ENCODE measurements at regions not wholly inside any gene's neighbourhood (a gene's known extent, or its start where the extent isn't known, plus 50 kb on each side); places are given as distances from the start of the nearest gene placed in this dataset.

- Histone ChIP-seq H3K4me3 (no peak overlapping the region), H3K27ac (no peak overlapping the region)
- TF ChIP-seq, protein P1, sequence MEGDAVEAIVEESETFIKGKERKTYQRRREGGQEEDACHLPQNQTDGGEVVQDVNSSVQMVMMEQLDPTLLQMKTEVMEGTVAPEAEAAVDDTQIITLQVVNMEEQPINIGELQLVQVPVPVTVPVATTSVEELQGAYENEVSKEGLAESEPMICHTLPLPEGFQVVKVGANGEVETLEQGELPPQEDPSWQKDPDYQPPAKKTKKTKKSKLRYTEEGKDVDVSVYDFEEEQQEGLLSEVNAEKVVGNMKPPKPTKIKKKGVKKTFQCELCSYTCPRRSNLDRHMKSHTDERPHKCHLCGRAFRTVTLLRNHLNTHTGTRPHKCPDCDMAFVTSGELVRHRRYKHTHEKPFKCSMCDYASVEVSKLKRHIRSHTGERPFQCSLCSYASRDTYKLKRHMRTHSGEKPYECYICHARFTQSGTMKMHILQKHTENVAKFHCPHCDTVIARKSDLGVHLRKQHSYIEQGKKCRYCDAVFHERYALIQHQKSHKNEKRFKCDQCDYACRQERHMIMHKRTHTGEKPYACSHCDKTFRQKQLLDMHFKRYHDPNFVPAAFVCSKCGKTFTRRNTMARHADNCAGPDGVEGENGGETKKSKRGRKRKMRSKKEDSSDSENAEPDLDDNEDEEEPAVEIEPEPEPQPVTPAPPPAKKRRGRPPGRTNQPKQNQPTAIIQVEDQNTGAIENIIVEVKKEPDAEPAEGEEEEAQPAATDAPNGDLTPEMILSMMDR (IDR thresholded peaks at IDR 0.05), result no peak
- no peak for DNase-seq (ENCODE audit: low spot score)
These were observed 126.2 kb upstream of the EXOC2 start for GRCh38 chr6:819122-819521.

DNA sequence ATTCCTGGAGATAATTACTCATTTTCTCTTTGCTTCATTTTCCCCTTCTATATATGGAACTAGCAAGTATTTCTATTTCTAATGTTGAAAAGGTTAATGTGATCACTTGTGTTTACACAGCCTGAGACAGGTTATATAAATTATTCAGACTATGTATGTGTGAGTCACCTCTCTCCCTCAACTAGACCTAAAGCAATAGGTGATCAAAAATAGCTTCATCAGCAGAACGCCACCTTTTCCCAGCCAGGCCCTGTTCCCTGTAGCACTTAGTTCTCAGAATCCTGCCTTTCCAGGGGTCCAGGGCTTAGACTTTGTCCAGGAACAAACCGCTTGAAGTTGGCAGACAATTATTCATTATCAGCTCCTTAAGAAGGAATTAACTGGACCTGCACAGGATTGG lies 125.3 kb upstream of the EXOC2 start:
- DNase-seq (ENCODE audit: low spot score), result no peak
- no peak overlapping the region for H3K27ac ChIP-seq
- TF ChIP-seq, protein P1 (IDR thresholded peaks at IDR 0.05), result no peak
- H3K4me3 ChIP-seq, result no peak overlapping the region

GRCh38 chr6:816510-817084 lies 123.7 kb upstream of the EXOC2 start:
- no peak overlapping the region for H3K27ac ChIP-seq
- DNase-seq (ENCODE audit: low spot score), result no peak
- TF ChIP-seq, protein P1 (IDR thresholded peaks at IDR 0.05), result no peak
- no peak overlapping the region for H3K4me3 ChIP-seq

DNA sequence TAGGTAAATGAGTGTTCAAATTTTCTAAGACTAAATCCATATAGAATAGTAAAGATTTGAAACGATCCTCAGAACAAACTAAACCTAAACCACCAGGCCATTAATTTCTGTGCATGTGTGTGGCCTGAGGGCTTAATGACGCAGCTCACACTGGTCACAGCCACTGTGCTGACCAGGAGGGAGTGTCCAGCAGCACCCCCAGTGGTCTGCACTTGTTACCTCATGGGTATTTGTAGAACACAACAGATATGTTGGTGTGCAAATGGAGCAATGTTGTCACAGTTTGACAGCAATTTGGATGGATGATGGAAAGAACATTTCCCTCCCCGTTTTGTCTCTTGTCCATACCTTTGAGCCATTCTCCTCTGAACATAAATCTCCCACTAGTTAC lies 122.4 kb upstream of the EXOC2 start:
- no peak overlapping the region for H3K4me3 ChIP-seq
- H3K27ac ChIP-seq, result no peak overlapping the region
- no peak for DNase-seq (ENCODE audit: low spot score)
- TF ChIP-seq, protein P1 (IDR thresholded peaks at IDR 0.05), result no peak

GRCh38 chr6:814378-815347 lies 121.7 kb upstream of the EXOC2 start:
- Histone ChIP-seq H3K4me3 (no peak overlapping the region), H3K27ac (no peak overlapping the region)
- DNase-seq (ENCODE audit: low spot score), result no peak
- TF ChIP-seq, protein P1 (IDR thresholded peaks at IDR 0.05), result no peak

DNA sequence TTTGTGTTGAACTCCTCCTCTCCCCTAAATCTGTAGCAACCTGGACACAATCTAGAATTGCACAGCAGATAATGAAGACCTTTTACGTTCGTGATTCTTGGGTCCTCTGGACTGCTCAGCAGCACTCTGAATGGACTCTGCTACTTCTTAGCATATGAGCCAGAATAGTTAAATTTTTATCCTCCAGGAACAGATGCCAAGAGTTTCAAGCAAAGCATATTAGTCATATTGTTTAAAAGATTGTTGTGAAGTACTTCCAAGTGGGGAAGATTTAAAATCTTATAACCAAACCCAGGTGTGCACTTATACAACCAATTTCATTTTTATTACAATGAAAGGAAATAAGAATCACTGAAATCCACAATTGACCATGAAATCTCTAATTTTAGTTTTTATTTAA lies 118.9 kb upstream of the EXOC2 start:
- TF ChIP-seq, protein P1 (IDR thresholded peaks at IDR 0.05), result no peak
- Histone ChIP-seq H3K27ac (no peak overlapping the region), H3K4me3 (no peak overlapping the region)
- no peak for DNase-seq (ENCODE audit: low spot score)

- no peak overlapping the region for H3K27ac ChIP-seq
- TF ChIP-seq, protein P1 (IDR thresholded peaks at IDR 0.05), result no peak
- H3K4me3 ChIP-seq, result no peak overlapping the region
- no peak for DNase-seq (ENCODE audit: low spot score)
These were observed 118.3 kb upstream of the EXOC2 start for GRCh38 chr6:811191-811590.
